GF-D8 (cell line): ENCODE measurements at regions not wholly inside any gene's neighbourhood (a gene's known extent, or its start where the extent isn't known, plus 50 kb on each side); places are given as distances from the start of the nearest gene placed in this dataset.
"Not testable (repeated sequence)": the region's sequence is repeated elsewhere in the genome, so short reads cannot be mapped to it uniquely, and the experiment has no call there.

Experiments
- DNase-seq: peaks from one replicate; lab custom pipeline; 2025; lab: John Stamatoyannopoulos, UW

DNA sequence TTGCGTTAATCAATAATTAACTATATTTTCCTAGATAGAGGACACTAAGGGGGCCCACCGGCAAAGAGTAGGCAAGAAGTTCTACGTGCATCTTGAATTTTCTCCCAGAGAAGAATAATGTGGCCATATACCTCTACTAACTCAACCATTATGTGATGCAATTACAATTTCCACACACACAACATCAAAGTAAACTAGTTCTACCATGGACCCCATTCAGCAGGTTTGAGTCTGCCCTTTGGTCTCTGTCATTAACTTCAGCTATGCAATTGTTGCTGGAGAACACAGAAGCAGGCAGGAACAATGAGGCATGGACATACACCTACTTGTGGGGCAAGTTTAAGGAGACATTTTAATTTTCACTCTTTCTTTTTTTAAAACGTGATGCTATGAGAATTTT lies 705.9 kb downstream of the PDCD6IP start:
- no peak for DNase-seq

DNA sequence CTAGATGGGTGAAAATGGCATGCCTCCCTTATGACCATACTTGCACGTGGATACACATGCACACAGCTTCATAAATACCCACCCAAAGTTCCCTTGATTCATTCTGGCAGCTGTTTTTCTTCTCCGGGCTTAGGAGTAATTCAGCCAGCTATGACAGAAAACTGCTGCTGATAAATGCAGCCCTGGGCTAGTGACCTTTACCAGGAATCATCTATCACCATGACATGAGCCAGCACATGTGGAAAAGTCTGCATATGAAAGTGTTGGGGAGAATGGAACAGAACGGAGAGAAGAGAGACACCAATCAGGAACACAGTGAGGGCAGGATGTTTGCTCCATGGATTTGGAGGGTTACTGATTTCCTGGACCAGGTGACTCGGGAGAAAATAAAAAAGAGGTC lies 706.3 kb downstream of the PDCD6IP start:
- no peak for DNase-seq

DNA sequence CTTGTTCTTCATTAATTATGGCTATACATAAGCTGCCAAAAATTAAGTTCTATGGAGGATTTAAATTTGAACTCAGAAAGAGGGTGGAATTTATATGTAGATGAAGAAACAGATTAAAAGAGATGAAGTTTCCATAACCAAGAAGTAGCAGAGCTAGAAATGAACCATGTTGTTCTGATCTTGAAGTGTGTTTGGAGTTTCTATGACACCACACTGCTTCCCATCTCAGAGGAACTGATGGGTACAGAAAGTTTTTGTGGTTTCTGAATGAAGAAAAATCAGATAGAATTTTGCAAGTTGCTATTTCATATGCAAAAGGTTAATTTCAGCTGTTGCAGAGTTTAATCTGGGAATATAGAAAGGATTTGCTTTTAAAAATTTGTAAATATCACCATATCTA lies 710.3 kb downstream of the PDCD6IP start:
- no peak for DNase-seq

DNA sequence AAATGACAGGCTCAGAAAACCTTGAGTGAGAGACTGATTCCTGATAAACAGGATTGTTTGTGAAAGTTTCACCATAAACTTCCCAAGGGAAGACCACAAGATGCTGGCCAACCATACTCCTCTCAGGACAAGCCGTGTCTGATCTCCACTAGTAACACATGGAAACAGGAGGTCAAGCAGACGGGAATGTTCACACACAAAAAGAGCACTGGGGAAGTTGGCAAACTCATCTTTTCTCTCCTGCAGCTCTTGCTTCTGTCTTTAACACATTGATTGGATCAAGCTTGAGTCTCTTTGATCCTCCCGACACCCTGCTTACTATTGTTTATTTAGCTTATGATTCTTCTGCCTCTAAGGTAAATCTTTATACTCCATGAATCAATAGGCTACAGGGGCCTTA lies 713.5 kb downstream of the PDCD6IP start:
- DNase-seq, result no peak

DNA sequence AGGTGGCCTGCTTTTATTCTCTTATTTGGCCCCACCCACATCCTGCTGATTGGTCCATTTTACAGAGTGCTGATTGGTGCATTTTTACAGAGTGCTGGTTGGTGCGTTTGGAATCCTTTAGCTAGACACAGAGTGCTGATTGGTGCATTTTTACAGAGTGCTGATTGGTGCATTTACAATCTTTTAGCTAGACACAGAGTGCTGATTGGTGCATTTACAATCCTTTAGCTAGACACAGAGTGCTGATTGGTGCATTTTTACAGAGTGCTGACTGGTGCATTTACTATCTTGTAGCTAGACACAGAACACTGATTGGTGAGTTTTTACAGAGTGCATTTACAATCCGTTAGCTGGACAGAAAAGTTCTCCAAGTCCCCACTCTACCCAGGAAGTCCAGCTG lies 720.6 kb downstream of the PDCD6IP start:
- DNase-seq, result not testable (repeated sequence)

DNA sequence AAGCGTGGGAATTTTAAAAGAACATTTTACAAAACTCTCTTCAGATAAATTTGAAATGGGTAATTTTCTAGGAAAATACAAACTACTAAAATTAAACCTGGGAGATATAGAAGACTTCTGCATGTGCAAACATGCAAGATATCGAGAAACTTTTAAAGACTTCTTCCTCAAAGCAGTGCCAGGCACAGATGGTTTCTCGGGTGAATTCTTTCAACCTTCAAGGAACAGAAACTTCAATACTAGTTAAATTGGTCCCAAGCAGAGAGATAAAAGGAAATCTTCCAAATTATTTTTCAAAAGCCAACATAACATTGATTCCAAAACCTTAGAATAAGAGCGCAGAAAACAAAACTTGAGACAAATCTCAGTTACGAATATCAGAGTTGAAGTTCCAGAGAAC lies 732.7 kb downstream of the PDCD6IP start:
- no peak for DNase-seq

DNA sequence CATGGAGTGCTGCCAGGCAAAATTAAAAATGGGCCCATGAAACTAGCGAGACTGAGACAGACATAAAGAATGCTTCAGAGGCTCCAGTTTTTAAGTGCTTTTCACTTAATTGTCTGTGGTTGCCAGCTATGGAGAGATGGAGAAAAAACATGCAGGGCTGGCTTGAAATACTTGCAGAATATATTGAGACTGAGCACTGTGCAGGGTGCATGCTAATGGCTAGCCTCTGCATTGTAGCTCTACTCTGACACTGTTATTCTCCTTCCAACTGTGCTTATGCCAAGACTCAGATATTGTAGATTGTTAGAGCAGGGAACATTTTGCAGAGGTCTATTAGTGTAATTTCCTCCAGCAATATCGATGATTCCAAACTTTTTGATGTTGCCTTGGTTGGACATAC lies 735.0 kb downstream of the PDCD6IP start:
- DNase-seq, result no peak

DNA sequence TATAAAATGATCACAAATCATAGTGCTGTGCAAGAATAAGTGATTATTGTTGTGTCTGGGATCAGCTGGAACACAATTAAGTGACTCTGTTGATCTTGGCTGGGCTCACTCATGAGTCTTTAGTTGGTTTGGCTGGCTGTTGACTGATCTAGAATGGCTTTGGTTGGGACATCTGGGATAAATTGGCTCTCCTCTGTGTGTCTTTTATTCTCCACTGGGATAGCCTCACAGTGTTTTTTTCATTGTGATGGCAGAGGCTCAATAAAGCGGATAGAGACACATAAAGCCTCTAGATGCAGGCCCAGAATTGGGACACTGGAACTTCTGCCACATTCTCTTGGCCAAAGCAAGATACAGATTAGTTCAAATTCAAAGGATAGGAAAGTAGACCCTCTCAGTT lies 735.6 kb downstream of the PDCD6IP start:
- DNase-seq, result no peak

DNA sequence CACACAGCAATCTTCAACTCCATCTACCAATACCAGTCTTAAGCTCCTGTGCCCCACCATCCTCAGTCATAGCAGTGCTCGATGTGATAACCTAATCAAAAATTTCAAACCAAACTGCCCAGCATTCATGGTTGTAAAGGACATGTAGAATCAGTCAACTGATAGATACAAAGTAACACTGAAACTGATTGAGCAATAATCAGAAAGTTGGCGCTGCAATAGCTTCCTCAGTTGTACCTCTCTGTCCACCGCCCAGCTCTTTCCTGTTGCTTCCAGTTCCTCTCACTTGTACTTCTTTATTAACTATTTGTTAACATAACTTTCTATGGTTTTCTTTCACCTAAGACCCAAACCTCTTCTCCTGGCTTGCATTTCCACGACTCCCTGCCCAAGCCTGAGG lies 745.7 kb downstream of the PDCD6IP start:
- no peak for DNase-seq

DNA sequence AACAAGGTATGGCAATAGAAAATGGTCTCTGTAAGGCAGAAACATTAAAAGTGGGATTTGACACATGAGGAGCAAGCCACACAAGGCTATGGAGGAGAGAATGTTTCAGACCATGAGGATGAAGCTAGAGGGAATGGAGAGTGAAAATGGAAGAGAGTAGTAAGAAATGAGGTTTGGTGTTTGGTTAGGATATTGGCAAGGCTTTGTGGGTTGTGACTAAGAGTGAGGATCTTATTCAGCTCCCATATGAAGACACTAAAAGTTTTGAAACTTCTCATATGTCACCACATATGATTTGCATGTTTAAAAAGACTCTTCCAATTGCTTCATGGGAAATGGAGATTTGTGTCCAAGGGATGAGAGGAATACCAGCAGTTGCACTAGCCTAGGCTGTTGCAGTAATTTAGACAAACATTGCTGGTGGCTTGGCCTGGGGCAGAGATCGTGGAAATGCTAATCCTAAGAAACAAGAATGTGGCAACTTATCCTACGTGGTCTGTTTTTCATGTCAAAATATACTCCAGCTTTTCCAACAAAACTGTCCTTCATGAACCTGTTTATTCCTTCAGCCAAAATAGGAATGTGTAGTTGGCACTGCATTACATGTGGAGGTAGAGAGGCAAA lies 749.0 kb downstream of the PDCD6IP start:
- DNase-seq, result no peak

DNA sequence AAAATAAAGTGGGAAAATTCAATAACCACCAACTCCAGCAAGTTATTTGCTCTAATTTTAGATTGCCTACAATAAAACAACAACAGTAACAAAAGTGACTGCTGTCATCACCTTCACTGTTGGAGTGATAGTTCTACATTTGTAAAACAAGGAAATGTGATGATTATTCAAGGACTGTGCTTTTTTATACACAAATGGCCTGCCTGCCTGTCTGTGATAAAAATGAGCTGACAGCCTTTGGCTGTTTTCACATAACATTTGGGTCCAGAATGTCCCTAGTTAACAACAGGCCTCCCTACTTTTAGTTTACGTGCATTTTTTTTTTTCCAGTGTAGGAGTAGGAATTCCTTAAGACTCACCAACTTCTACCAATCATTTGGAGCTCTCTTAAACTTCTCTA lies 768.8 kb downstream of the PDCD6IP start:
- DNase-seq, result no peak

DNA sequence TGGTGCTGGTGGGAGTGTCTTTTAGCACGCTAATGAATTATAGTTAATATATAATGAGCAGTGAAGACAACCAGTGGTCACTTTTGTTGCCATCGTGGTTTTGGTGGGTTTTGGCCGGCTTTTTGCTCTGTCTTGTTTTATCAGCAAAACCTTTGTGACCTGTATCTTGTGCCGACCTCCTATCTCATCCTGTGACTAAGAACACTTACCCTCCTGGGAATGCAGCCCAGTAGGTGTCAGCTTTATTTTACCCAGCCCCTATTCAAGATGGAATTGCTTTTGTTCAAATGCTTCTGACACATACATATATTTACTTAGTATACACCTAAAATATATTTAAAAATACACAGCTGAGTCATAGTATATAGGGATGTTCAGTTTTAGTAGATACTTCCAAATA lies 770.3 kb downstream of the PDCD6IP start:
- DNase-seq, result no peak

DNA sequence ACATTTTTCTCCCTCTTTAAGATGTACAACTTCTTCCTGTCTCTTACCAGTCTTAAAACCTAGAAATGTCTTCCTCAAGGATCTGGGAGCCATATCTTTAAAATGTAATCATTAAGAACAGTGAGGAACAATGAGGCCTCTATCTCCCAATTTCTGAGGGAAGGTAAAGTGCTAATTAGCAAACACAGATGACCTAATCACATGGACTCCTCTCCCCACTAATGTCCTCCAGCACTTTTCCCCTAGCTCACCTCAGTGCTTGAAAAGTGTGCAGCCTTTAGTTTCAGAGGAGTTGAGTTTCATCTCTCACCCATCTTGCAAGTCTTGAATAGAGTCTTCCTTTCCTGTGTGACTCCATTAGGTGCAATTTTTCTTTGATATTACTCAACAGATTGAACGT lies 771.0 kb downstream of the PDCD6IP start:
- DNase-seq, result no peak

DNA sequence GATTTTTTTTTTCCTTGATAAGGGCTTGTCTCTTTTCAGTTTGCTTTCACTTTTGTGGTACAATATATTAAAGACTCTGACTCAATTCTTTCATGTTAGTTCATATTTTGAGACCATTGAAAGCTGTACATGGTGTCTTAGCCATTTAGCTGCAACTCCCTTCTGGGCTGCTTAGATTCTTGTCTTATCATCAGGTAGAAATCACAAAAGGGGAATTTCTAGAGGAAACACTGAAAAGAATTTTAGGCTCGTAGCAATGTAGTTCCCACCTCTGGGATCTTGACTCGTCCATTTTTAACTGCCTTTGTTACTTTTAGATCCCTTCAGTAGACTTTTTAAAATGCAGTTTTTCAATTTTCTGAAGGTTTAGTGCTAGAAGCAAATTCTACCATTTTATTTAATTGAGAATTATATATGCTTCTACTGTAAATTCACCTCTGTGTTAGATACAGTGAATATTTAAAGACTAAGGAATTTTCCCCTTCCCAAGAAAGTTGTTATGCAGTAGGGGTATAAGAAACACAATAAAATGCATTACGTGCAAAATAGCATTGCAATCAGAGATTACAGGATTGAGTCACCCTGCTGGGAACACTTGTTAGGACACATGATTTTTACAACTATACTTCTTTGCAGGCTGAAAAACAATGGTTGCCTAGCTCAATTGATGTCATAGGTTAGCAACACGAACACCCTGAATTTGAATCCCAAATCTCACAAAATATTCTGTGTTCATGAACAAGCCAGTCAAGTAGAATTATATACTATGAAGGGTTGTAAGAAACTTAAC lies 772.7 kb downstream of the PDCD6IP start:
- no peak for DNase-seq

DNA sequence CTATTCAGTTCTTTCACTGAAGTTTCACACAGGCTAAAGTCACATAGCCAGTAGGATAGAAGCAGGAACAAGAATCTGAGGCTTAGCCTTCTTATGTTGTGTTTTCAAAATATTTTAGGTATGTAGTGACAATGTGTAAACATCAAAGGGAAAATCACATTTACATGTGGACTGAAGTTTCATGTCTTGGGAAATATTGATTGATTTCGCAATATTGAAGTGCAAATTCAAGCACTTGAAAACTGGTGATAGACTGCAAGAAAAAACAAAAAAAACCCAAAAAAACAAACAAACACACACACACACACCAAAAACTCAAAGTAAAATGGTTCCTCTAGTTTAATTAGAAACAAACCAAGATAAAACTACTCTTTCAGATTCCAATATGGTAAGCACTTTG lies 773.3 kb downstream of the PDCD6IP start:
- DNase-seq, result no peak

DNA sequence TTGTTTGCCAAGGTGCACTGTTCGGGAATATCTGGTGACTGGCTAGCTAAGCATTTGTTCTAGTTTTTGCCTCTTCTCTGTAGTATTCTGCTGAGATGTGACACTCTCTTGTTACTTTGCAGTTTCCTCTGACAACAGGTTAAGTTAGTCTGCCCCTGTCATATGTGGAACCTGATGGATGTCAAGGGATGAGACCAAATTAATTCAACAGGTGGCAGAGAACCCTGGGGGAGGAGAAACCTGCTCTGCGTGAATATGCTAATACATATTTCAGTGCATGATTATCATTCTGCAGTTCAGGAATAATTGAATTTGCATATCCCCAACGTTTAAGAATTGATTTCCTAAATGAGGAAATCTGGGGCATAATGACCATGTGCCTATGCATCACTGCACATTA lies 777.3 kb downstream of the PDCD6IP start:
- DNase-seq, result no peak

DNA sequence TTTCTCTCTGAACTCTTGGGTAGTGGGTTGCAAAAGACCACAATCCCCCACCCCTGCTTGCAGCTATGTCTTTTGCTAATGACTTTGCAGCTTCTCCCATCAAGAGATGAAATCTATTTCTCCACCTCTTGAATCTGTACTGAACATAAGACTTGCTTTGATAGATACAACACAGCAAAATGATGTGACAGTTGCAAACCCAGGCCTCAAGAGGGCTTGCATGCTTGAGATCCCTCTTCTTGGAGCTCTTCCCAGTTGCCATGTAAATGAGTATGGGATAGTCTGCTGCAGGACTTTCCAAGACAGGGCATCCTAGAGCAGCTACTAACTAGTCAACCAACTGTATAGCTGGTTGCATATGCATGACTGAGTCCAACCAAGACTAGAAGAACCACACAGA lies 783.6 kb downstream of the PDCD6IP start:
- DNase-seq, result no peak

DNA sequence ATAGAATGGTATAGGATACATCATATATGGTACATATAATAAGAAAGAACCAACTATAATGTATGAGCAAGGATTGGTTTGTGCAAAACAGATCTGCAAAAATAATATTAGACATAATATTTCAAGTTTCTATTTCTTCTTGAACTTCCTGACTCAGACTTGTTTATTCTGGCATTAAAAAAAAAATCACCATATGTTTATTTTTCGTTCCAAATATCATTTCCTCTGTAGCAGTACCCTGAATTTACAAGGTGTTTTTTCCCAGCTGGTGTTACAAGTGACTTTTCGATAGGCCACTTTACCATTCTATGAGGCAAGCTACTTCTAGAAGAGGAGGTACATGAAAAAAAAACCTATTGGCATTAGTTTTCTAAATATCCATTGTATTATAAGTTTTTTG lies 785.0 kb downstream of the PDCD6IP start:
- no peak for DNase-seq

DNA sequence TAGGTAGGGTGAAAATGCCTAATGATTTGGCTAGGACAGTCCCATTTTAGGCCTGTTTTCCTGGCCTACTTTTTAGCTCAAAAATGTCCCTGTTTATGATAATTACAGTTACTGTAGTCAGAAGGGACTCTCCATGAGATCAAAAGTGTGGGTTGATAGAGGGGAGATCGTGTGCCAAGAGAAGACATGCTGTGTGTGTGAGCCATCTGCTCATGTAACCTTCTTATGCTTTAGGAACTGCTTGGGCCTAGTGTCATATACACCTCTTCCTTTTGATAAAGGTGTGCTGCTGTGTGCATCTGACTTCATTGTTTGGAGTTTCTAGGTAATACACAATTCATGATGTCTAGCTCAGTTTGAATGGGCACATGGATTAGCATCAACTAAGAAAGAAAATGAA lies 786.5 kb downstream of the PDCD6IP start:
- no peak for DNase-seq

DNA sequence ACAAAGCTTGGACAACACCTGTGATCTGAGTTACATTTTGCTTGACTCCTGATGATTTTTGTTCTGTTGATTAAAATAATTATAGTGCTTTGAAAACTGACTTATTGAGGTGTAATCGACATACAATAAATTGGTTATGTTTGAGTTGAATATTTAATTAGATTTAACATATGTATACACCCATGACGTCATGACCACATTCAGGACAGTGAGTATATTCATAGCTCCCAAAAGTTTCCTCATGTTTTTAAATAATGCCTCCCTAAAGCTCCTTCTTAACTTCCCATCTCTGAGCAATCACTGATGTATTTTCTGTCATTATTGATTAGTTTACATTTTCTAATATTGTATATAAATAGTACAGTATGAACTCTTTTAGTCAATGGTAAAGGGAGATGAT lies 801.2 kb downstream of the PDCD6IP start:
- DNase-seq, result no peak

DNA sequence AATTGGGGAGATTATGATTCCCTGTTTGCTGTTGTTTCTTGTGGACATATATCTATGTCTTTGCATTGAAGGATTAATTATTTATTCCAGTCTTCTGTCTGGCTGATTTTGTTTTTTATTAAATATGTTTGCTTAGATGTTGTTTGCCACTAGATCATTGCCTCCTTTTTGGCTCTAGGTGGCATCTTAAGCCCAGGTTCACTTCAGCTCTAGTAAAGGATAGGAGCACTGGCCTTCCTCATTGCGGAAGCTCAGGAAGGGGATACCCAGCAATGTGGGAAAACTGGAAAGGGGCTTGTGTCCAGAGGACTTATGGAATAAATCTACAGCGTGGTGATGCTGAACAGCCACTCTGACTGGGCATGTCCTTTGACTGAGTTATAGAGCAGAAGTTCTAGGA lies 821.6 kb downstream of the PDCD6IP start:
- no peak for DNase-seq

DNA sequence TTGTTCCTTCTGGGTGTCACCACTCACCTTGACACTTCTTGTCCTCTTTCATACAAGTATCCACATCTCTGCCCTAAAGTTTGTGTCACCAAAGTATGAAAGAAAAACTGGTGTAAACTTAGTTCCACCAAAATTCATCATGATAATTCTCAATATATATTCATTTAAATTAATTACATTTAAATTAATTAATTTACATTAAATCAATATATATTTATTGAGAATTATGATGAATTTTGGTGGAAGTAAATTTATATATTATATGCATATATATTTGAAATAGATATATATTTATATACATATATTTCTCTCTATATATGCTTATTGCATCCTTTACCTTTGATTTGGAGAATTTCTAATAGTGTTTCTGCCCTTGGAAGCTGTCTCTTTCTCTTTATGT lies 828.3 kb downstream of the PDCD6IP start:
- DNase-seq, result no peak

DNA sequence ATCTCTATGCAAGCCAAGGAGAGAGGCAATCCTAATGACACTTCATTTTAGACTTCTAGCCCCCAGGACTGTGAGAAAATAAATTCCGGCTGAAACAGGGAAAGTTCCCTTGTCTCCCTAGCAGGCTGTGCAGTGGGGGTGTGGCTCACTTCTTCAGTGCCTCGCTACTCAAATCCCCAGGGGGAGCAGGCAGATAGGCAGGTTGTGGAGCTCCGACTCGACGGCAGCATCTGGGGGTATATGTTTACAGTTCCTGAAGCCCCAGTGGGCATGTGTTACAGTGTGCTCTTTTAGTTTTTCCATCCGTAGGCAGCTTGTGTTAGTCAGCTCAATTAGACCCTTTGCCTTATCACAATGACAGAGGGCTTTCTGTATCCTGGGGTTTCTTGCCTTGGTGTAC lies 836.5 kb downstream of the PDCD6IP start:
- no peak for DNase-seq

DNA sequence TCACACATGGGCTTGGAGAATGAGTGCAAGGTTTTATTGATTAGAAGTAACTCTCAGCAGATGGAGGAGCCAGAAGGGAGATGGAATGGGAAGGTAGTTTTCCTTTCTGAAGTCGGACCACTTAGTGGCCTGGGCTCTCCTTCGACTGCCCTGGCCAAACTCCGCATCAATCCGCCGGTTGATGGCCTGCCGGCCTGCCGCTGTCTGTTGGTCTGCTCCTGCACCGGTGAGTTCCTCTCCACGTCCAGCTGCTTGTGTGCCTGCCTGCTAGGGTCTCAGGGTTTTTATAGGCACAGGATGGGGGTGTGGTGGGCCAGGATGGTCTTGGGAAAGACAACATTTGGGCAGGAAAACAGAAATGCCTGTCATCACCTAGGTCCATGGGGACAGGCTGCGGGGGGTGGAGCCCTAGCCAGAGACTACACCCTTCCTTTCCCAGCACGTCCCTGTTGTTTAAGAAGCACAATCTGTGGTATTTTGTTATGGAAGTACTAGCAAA lies 837.0 kb downstream of the PDCD6IP start:
- no peak for DNase-seq
